GM12874 (cell line): ENCODE measurements at regions not wholly inside any gene's neighbourhood (a gene's known extent, or its start where the extent isn't known, plus 50 kb on each side); places are given as distances from the start of the nearest gene placed in this dataset.

Source experiments
- TF ChIP-seq, protein P1 (sequence below): IDR thresholded peaks from 2 replicates; pipeline ENCODE4 v1.5.1; 2011; ENCODE audit warnings: low read depth, mild to moderate bottlenecking, control low read depth, low read length, moderate library complexity; ENCODE audit not compliant: insufficient read depth

DNA sequence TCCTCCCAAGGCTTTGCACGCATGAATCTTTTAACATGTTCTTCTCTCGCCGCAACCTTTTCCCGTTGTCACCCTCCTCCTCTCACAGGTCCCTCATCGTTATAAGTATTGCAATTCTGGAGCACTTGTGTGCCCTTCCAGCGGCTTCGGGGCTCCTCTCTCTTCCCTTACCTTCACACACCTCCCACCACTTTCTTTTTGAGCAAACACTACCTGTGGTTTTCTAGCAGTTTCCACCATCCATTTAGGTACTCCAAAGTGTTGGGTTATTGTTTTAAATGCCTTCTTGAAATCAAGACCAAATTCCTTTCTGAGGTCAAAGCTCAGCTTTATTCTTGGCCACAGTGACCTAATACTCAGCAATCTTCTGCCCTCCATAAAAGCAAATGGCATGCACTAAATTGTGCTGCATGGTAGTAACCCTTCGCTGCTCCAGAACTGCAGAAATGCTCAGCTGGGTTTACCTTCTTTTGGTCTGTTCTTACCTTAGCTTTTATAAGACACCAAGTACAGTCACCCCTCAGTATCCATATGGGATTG lies 472.4 kb downstream of the SETD4 start:
- TF ChIP-seq, protein P1, sequence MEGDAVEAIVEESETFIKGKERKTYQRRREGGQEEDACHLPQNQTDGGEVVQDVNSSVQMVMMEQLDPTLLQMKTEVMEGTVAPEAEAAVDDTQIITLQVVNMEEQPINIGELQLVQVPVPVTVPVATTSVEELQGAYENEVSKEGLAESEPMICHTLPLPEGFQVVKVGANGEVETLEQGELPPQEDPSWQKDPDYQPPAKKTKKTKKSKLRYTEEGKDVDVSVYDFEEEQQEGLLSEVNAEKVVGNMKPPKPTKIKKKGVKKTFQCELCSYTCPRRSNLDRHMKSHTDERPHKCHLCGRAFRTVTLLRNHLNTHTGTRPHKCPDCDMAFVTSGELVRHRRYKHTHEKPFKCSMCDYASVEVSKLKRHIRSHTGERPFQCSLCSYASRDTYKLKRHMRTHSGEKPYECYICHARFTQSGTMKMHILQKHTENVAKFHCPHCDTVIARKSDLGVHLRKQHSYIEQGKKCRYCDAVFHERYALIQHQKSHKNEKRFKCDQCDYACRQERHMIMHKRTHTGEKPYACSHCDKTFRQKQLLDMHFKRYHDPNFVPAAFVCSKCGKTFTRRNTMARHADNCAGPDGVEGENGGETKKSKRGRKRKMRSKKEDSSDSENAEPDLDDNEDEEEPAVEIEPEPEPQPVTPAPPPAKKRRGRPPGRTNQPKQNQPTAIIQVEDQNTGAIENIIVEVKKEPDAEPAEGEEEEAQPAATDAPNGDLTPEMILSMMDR = no peak

DNA sequence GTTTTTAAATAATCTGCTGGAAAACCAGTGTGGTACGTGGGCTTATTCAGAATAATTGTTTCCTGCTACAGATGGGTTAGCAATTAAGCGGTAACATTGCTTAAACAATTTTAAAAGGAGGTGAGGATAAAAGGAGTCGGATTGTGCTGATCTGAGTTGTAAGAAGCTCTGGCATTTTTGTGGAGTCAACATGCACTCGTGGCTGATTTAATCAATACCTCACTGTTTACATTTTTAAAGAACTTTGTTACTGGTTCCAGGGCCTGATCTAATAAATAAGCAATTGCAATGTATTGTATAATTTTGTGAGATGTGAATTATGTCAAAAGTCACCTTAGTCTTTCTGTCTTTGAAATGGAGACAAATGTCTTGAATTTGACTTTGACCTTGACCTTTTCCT lies 474.0 kb downstream of the SETD4 start:
- TF ChIP-seq, protein P1 = no peak

DNA sequence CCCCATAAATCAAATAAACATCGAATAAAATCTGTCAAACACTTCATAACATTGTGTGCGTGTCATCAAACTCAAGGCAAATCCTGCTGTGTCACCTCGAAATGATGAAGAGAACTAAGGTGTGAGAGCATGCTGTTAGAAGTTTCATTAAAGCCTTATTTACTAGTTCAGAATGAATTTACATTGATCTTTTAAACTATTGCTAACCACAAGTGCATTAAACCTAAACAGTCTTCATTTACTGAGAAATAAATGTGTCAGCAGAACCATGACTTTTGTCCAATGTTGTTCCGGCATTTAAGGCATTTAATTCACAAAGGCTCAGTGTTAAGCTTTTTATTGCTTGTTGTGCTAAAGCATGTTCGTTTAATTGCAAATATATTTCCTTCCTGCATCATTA lies 474.4 kb downstream of the SETD4 start:
- TF ChIP-seq, protein P1 = no peak

DNA sequence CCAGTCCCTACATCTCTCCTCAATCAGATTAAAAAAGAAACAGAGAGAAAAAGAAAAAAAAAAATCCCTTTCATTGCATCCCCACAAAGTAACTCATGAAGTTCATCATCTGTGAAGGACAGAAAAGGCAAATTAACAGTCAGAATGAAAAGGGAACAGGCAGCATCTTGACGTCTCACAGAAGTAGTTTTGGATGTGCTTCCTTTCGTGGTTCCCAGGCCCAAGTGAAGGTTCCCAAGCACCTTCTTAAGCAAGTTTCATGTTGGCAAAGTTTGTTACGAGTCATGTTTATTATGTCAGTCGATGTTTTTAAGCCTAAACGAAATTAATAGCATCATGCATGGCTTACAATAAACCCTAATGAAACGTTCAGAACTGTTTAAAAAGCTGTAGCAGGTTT lies 475.2 kb downstream of the SETD4 start:
- TF ChIP-seq, protein P1 = no peak

DNA sequence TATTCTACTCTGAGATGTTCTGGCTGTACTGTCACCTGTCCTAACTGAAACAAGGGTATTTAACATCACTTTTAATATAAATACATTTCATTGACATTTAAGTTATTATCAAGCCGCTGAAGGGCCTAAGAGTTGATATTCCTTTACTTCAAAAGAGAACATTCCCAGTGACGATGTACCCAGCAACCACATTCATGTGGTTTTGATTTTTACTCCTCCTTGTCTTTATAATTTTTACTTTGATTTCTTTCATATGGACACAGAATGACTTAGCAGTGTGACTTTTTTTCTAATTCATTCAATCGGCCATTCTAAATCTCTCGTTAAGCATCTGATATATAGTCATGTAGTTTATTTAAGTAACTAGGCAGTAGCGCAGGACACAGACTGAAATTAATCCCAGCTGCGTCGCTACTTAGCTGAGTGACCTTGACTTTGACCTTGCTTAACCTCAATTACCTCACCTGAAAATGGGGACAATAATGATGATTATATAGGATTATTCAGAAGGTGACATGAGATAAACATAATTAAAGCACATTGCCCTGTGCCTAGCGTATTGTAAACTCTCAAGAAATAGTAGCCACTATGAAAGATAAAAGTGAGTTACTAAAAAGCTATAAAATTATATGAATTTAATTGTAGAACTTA lies 476.6 kb downstream of the SETD4 start:
- TF ChIP-seq, protein P1 = no peak

DNA sequence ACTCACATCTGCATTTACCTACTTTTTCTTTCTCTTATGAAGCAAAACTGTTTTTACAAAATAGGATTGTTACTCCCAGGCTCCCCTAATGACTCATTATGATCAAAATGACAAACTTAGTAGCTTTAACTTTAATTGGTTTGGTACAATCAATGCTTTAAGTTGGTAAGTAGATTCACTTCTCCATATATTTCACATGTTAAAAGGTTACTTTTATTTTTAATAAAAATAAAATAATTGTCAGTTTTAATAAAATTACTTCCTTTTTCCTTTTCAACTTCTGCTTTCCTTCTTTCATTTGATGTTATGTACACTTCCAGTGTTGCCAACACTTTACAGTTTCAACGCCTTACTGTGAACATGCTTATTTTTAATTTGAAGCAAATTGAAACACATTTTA lies 477.6 kb downstream of the SETD4 start:
- TF ChIP-seq, protein P1 = no peak

DNA sequence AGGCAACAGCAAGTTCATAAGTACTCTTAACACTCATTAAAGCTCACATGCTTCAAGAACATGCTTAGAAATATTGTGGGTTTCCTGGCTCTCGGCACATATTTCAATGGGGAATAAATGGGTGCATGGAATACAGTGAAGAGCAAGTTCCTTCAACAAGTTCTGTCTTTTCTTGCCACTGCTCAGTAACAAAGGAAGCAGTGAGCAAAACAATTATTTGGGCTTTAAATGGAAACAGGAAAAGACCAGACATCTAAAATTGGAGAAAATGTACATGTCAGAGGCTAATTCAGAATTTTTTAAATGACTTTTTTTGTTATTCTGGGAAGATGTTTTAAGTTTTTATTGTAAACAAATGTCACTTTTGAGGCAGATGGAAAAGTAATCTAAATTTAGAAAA lies 478.7 kb downstream of the SETD4 start:
- TF ChIP-seq, protein P1 = no peak
